Stomach (tissue), 8 donors: ENCODE measurements at regions not wholly inside any gene's neighbourhood (a gene's known extent, or its start where the extent isn't known, plus 50 kb on each side); places are given as distances from the start of the nearest gene placed in this dataset.

ENCODE experiments used
- DNase-seq, 2 donors: peaks; one replicate each; pipeline versions ENCODE4 v3.0.0 to v3.0.0-alpha.2; 2013 to 2019
- H3K27ac ChIP-seq, 5 donors: fragments of 200-600 bp in 4 of 5; sonication (generic) in 4 of 5; one replicate each; pipeline ENCODE4 v1.5.1; 2013 to 2019; ENCODE audit warnings: mild to moderate bottlenecking in 1 of 5, moderate library complexity in 1 of 5
- H3K27me3 ChIP-seq, 3 donors: fragments of 200-600 bp; sonication (generic); one replicate each; pipeline ENCODE4 v1.5.1; 2017 to 2019; ENCODE audit warnings: mixed run types in 1 of 3
- H3K36me3 ChIP-seq, 4 donors: fragments of 200-600 bp; sonication (generic); 1 replicate in 3 of 4; 2 replicates in 1 of 4; pipeline ENCODE4 v1.5.1; 2016 to 2019
- H3K4me1 ChIP-seq, 4 donors: fragments of 200-600 bp; sonication (generic); one replicate each; pipeline ENCODE4 v1.5.1; 2016 to 2019
- H3K4me3 ChIP-seq, 4 donors: fragments of 200-600 bp; sonication (generic) in 3 of 4; one replicate each; pipeline ENCODE4 v1.5.1; 2016 to 2019; ENCODE audit warnings: mild to moderate bottlenecking in 1 of 4
- H3K9me3 ChIP-seq, 4 donors: fragments of 200-600 bp; sonication (generic); one replicate each; pipeline ENCODE4 v1.5.1; 2016 to 2019
- CTCF ChIP-seq, 7 experiments: fragments of 450-650 bp in 4 of 7; fragments of 200-600 bp in 3 of 7; sonication (generic) in 3 of 7; IDR thresholded peaks; one replicate each; pipeline ENCODE4 v1.5.1; 2016 to 2019; ENCODE audit warnings: antibody characterized with exemption in 7 of 7, control low read depth in 2 of 7, mild to moderate bottlenecking in 1 of 7
- EP300 ChIP-seq: sonication (generic); formaldehyde crosslinking; IDR thresholded peaks from one replicate; pipeline ENCODE4 v1.6.1; 2017; ENCODE audit warnings: antibody characterized with exemption
- POLR2A ChIP-seq, 4 donors: fragments of 450-650 bp; IDR thresholded peaks; one replicate each; pipeline ENCODE4 v1.6.1; 2016; ENCODE audit warnings: antibody characterized with exemption in 4 of 4, control low read depth in 2 of 4, mild to moderate bottlenecking in 1 of 4, moderate library complexity in 1 of 4
- POLR2AphosphoS5 ChIP-seq, 3 donors: sonication (generic); formaldehyde crosslinking; IDR thresholded peaks; one replicate each; pipeline ENCODE4 v1.6.1; 2016; ENCODE audit warnings: antibody characterized with exemption in 3 of 3
- WGBS, 5 donors: extraction: QIAGEN DNeasy Blood & Tissue Kit in 3 of 5; methylation state at CpG; one replicate each; pipeline versions ENCODE4 v1.1.5 to v1.1.7; 2013 to 2018; 5-methylcytosine and 5-hydroxymethylcytosine counted together
- intact Hi-C: fragments of 100-400 bp; cut with DNase I; formaldehyde crosslinking; loops from one replicate; pipeline ENCODE4 v1.15.1; 2023; ENCODE audit warnings: low total_unique reads
- donor health status: healthy with polysubstance abuse.
- donor health status: Bipolar disorder and iron deficiency.
- donor health status: healthy.

GRCh38 chr11:70018816-70019215, 59.3 kb upstream of the ANO1 start:
- Histone ChIP-seq H3K9me3 (peaks cover 0 to 7% (median 6%) of the 10 kb centered on the region in 4 donors), H3K36me3 (no peaks in the 10 kb centered on the region), H3K27me3 (peaks cover 0 to 24% (median 0%) of the 10 kb centered on the region in 3 donors), H3K27ac (no peak overlapping the region), H3K4me1 (no peaks in the 10 kb centered on the region), H3K4me3 (no peak overlapping the region)
- WGBS, 5 donors, result 81 to 89% (median 89%) methylated on average over 5 to 6 of the region's 6 CpGs
- no peak for TF ChIP-seq POLR2AphosphoS5 (IDR thresholded peaks at IDR 0.05)
- no peak for TF ChIP-seq EP300
- no peak for TF ChIP-seq POLR2A (IDR thresholded peaks at IDR 0.05)
- no peak for TF ChIP-seq CTCF (IDR thresholded peaks at IDR 0.05)
- DNase-seq, result no peak
- intact Hi-C loops, result no loop called here

- H3K27ac ChIP-seq, result no peak overlapping the region
- H3K9me3 ChIP-seq, result peaks cover 0 to 9% (median 6%) of the 10 kb centered on the region in 4 donors
- WGBS, 5 donors, result 75 to 84% (median 83%) methylated on average over 8 of the region's 8 CpGs
Measured at GRCh38 chr11:70019576-70020011, 58.5 kb upstream of the ANO1 start.

GRCh38 chr11:70020336-70021214, 57.5 kb upstream of the ANO1 start:
- intact Hi-C loops, result no loop called here
- Histone ChIP-seq H3K36me3 (no peaks in the 10 kb centered on the region), H3K27me3 (peaks cover 0 to 20% (median 0%) of the 10 kb centered on the region in 3 donors), H3K4me3 (no peak overlapping the region), H3K27ac (no peak overlapping the region), H3K4me1 (no peaks in the 10 kb centered on the region), H3K9me3 (peaks cover 0 to 9% (median 6%) of the 10 kb centered on the region in 4 donors)
- no peak for DNase-seq
- WGBS, 5 donors, result 84 to 91% (median 88%) methylated on average over 19 to 24 of the region's 24 CpGs
- TF ChIP-seq CTCF (IDR thresholded peaks at IDR 0.05) (no peak), EP300 (no peak), POLR2AphosphoS5 (IDR thresholded peaks at IDR 0.05) (no peak), POLR2A (IDR thresholded peaks at IDR 0.05) (no peak)

More at GRCh38 chr11:70019576-70020011, 58.5 kb upstream of the ANO1 start:
- Histone ChIP-seq H3K36me3 (no peaks in the 10 kb centered on the region), H3K27me3 (peaks cover 0 to 24% (median 0%) of the 10 kb centered on the region in 3 donors), H3K4me1 (no peaks in the 10 kb centered on the region), H3K4me3 (no peak overlapping the region)
- intact Hi-C loops, result no loop called here
- DNase-seq, result peak in 1 of 2 donors; percentile 62
- TF ChIP-seq POLR2AphosphoS5 (IDR thresholded peaks at IDR 0.05) (no peak), EP300 (no peak), POLR2A (IDR thresholded peaks at IDR 0.05) (no peak), CTCF (IDR thresholded peaks at IDR 0.05) (no peak)

GRCh38 chr11:70021586-70021985, 56.5 kb upstream of the ANO1 start:
- Histone ChIP-seq H3K4me3 (no peak overlapping the region), H3K27me3 (peaks cover 0 to 18% (median 0%) of the 10 kb centered on the region in 3 donors), H3K27ac (no peak overlapping the region), H3K36me3 (no peaks in the 10 kb centered on the region), H3K4me1 (no peaks in the 10 kb centered on the region), H3K9me3 (peaks cover 0 to 9% (median 6%) of the 10 kb centered on the region in 4 donors)
- intact Hi-C loops, result no loop called here
- WGBS, 5 donors, result 81 to 90% (median 85%) methylated on average over 10 of the region's 10 CpGs
- no peak for DNase-seq
- TF ChIP-seq EP300 (no peak), CTCF (IDR thresholded peaks at IDR 0.05) (no peak), POLR2AphosphoS5 (IDR thresholded peaks at IDR 0.05) (no peak), POLR2A (IDR thresholded peaks at IDR 0.05) (no peak)
